GM06990 (cell line): ENCODE measurements at regions not wholly inside any gene's neighbourhood (a gene's known extent, or its start where the extent isn't known, plus 50 kb on each side); places are given as distances from the start of the nearest gene placed in this dataset.

Source experiments
- DNase-seq: peaks from one replicate; pipeline ENCODE4 v3.0.0-alpha.2; 2011; ENCODE audit not compliant: insufficient read length; ENCODE audit errors: extremely low read depth
- H3K27me3 ChIP-seq: replicated peaks from 2 replicates; pipeline ENCODE4 v1.6.0; 2011; ENCODE audit warnings: low read length; ENCODE audit not compliant: control insufficient read depth, insufficient read depth
- H3K36me3 ChIP-seq: 2 replicates; pipeline ENCODE4 v1.5.1; 2011; ENCODE audit warnings: low read length; ENCODE audit not compliant: control insufficient read depth, insufficient read depth
- H3K4me3 ChIP-seq: replicated peaks from 2 replicates; pipeline ENCODE4 v1.5.1; 2011; ENCODE audit warnings: low read depth, mild to moderate bottlenecking, control low read depth, low read length
- TF ChIP-seq, protein P1 (sequence below): IDR thresholded peaks from 2 replicates; pipeline ENCODE4 v1.5.1; 2011; ENCODE audit warnings: low read length, control low read depth, mild to moderate bottlenecking, inconsistent platforms; ENCODE audit not compliant: insufficient read depth, poor library complexity, severe bottlenecking

- no peak overlapping the region for H3K4me3 ChIP-seq
- no peak for DNase-seq
- H3K36me3 ChIP-seq = no peaks in the 10 kb centered on the region
- TF ChIP-seq, protein P1, sequence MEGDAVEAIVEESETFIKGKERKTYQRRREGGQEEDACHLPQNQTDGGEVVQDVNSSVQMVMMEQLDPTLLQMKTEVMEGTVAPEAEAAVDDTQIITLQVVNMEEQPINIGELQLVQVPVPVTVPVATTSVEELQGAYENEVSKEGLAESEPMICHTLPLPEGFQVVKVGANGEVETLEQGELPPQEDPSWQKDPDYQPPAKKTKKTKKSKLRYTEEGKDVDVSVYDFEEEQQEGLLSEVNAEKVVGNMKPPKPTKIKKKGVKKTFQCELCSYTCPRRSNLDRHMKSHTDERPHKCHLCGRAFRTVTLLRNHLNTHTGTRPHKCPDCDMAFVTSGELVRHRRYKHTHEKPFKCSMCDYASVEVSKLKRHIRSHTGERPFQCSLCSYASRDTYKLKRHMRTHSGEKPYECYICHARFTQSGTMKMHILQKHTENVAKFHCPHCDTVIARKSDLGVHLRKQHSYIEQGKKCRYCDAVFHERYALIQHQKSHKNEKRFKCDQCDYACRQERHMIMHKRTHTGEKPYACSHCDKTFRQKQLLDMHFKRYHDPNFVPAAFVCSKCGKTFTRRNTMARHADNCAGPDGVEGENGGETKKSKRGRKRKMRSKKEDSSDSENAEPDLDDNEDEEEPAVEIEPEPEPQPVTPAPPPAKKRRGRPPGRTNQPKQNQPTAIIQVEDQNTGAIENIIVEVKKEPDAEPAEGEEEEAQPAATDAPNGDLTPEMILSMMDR = no peak
- H3K27me3 ChIP-seq = no peaks in the 10 kb centered on the region
Measured at GRCh38 chr22:44615146-44615545, 86.9 kb upstream of the PRR5 start.

DNA sequence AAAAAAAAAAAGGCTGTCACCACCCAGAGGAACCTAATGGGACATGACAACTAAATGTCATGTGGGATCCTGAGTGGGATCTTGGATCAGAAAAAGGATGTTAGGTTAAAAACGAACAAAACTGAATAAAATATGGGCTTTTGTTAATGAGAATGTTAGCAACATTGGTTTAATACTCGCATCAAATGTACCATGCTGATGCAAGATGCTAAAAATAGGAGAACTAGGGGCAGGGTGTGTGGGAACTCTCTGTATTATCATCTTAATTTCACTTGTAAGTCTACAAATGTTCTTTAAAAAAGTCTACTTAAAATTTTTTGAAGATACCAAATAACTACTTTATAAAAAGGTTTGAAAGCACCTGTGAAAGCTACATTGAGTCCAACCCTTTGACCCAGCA is 88.8 kb upstream of the PRR5 start:
- no peaks in the 10 kb centered on the region for H3K36me3 ChIP-seq
- TF ChIP-seq, protein P1 = no peak
- H3K27me3 ChIP-seq = no peaks in the 10 kb centered on the region
- DNase-seq = no peak
- H3K4me3 ChIP-seq = no peak overlapping the region

DNA sequence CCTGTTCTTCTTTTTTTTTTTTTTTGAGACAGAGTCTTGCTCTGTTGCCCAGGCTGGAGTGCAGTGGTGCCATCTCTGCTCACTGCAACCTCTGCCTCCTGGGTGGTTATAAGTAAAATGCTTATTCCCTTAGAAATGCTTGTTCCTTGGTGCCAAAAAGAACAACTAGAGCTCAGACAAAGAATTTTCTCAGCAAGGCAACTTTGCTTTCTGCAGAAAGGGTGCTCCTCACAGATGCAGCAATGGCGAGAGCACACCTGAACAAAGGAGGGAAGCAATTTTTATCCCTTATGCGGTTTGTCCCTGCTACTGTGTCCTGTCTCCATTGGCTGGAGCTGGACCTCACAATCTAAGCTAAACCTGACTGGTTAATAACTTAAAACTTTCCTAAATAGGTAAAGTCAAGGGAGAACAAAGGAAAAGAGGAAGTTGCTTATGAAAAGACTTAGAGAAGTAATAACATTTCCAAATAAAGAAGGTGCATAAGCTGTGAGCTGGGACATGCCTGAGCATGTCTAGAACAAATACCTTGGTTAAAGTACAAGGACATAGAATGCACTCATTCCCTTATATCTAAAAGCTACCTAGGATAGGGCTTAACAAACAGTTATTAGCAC is 90.0 kb upstream of the PRR5 start:
- no peak for DNase-seq
- Histone ChIP-seq H3K4me3 (no peak overlapping the region), H3K36me3 (no peaks in the 10 kb centered on the region), H3K27me3 (no peaks in the 10 kb centered on the region; the same call in 1 of the 2 replicates)
- TF ChIP-seq, protein P1 = no peak

DNA sequence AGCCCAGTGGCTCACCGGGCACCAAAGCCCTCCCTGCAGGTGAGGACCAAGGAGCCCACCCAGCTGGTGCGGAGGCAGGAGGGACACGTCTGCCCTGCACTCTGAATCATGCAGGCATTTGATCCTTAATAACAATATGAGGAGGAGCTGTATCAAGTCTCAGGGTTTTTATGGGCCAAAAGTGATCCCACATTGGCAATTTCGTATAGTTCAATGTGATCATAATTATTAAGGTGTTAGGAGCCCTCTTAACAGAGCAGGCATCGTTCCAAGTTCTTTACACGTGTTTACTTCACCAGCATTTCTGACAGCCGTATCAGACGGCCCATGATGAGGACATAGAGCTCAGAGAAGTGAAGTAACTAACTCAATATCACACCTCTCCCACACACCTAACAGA is 91.9 kb upstream of the PRR5 start:
- TF ChIP-seq, protein P1 = no peak
- DNase-seq = no peak
- H3K27me3 ChIP-seq = no peaks in the 10 kb centered on the region; the same call in none of the 2 replicates
- H3K4me3 ChIP-seq = no peak overlapping the region
- H3K36me3 ChIP-seq = no peaks in the 10 kb centered on the region

DNA sequence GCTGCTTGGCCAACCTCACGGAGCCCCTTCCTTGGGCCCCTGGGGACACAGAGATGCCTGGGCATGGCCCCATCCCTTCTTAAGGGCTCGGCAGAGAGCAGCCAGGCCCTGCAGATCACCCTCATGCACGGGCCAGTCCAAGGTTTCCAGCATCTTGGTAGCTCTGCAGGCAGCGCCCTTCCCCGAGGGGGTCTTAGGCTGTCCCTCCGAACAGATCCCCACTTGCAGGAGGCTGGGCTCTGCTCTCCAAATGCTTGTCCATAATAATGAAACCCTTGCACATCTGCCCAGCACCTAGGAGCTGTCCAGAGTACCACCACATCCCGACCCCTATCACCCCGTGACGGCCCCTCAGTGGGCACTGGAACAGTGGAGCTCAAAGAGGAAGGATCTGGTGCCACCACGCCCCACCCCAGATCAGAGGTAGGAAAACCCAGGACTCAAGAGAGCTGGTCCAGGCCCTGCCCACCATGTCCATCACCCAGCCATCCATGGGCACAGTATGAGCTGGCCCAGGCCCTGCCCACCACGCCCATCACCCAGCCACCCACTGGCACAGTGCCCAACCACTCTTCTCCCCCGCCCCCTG is 92.5 kb upstream of the PRR5 start:
- Histone ChIP-seq H3K27me3 (no peaks in the 10 kb centered on the region; the same call in none of the 2 replicates), H3K4me3 (no peak overlapping the region), H3K36me3 (no peaks in the 10 kb centered on the region)
- TF ChIP-seq, protein P1 = no peak
- no peak for DNase-seq
